ENCODE measurements at regions not wholly inside any gene's neighbourhood (a gene's known extent, or its start where the extent isn't known, plus 50 kb on each side); places are given as distances from the start of the nearest gene placed in this dataset.

GRCh38 chr9:135273008-135273407 is 185.5 kb downstream of the OLFM1 start:
- H3K27ac Mint-ChIP-seq (ENCODE audit: unreplicated experiment) = no peak overlapping the region
- no peak for TF ChIP-seq CTCF (IDR thresholded peaks at IDR 0.05; ENCODE audit: unreplicated experiment)
- H3K9me3 Mint-ChIP-seq (ENCODE audit: unreplicated experiment) = no peaks in the 10 kb centered on the region
- peaks cover 5% of the 10 kb centered on the region for H3K27me3 Mint-ChIP-seq (ENCODE audit: unreplicated experiment)
- H3K4me1 Mint-ChIP-seq (ENCODE audit: unreplicated experiment) = no peaks in the 10 kb centered on the region
- H3K4me3 Mint-ChIP-seq (ENCODE audit: unreplicated experiment) = no peak overlapping the region
- peaks cover 8% of the 10 kb centered on the region for H3K36me3 Mint-ChIP-seq (ENCODE audit: low read depth, unreplicated experiment)
- no peak for DNase-seq (ENCODE audit: low spot score)

GRCh38 chr9:135275163-135275562 is 187.7 kb downstream of the OLFM1 start:
- no peaks in the 10 kb centered on the region for H3K4me1 Mint-ChIP-seq (ENCODE audit: unreplicated experiment)
- no peak overlapping the region for H3K4me3 Mint-ChIP-seq (ENCODE audit: unreplicated experiment)
- H3K36me3 Mint-ChIP-seq (ENCODE audit: low read depth, unreplicated experiment) = peaks cover 5% of the 10 kb centered on the region
- no peaks in the 10 kb centered on the region for H3K9me3 Mint-ChIP-seq (ENCODE audit: unreplicated experiment)
- H3K27ac Mint-ChIP-seq (ENCODE audit: unreplicated experiment) = no peak overlapping the region
- peaks cover 5% of the 10 kb centered on the region for H3K27me3 Mint-ChIP-seq (ENCODE audit: unreplicated experiment)
- no peak for DNase-seq (ENCODE audit: low spot score)
- no peak for TF ChIP-seq CTCF (IDR thresholded peaks at IDR 0.05; ENCODE audit: unreplicated experiment)

GRCh38 chr9:135275571-135276289 is 188.3 kb downstream of the OLFM1 start:
- Mint-ChIP-seq H3K27me3 (ENCODE audit: unreplicated experiment) (peaks cover 5% of the 10 kb centered on the region), H3K4me1 (ENCODE audit: unreplicated experiment) (no peaks in the 10 kb centered on the region), H3K9me3 (ENCODE audit: unreplicated experiment) (no peaks in the 10 kb centered on the region), H3K4me3 (ENCODE audit: unreplicated experiment) (no peak overlapping the region), H3K27ac (ENCODE audit: unreplicated experiment) (no peak overlapping the region), H3K36me3 (ENCODE audit: low read depth, unreplicated experiment) (no peaks in the 10 kb centered on the region)
- no peak for TF ChIP-seq CTCF (IDR thresholded peaks at IDR 0.05; ENCODE audit: unreplicated experiment)
- no peak for DNase-seq (ENCODE audit: low spot score)

- TF ChIP-seq CTCF (IDR thresholded peaks at IDR 0.05; ENCODE audit: unreplicated experiment) = no peak
- no peak overlapping the region for H3K27ac Mint-ChIP-seq (ENCODE audit: unreplicated experiment)
- no peaks in the 10 kb centered on the region for H3K36me3 Mint-ChIP-seq (ENCODE audit: low read depth, unreplicated experiment)
- H3K4me3 Mint-ChIP-seq (ENCODE audit: unreplicated experiment) = no peak overlapping the region
- no peaks in the 10 kb centered on the region for H3K4me1 Mint-ChIP-seq (ENCODE audit: unreplicated experiment)
- no peak for DNase-seq (ENCODE audit: low spot score)
- no peaks in the 10 kb centered on the region for H3K9me3 Mint-ChIP-seq (ENCODE audit: unreplicated experiment)
- peaks cover 5% of the 10 kb centered on the region for H3K27me3 Mint-ChIP-seq (ENCODE audit: unreplicated experiment)
Measured at GRCh38 chr9:135277219-135278201, 190.0 kb downstream of the OLFM1 start.
